Bronchial epithelial cell (primary cell): ENCODE measurements at regions not wholly inside any gene's neighbourhood (a gene's known extent, or its start where the extent isn't known, plus 50 kb on each side); places are given as distances from the start of the nearest gene placed in this dataset.
A peak's percentile ranks its signal among the peaks of the same experiment; 100 is the strongest.

Experiments used
- DNase-seq: peaks from one replicate; pipeline ENCODE4 v3.0.0-alpha.2; 2010; ENCODE audit warnings: low read depth
- FAIRE-seq: peaks from 2 replicates; lab custom pipeline; 2011; peaks lifted over from hg19 to GRCh38; lab: Jason Lieb, UNC
- H3K27me3 ChIP-seq: 2 replicates; pipeline ENCODE4 v1.5.1; 2011; ENCODE audit warnings: low read length; ENCODE audit not compliant: control insufficient read depth, insufficient read depth
- H3K36me3 ChIP-seq: 2 replicates; pipeline ENCODE4 v1.5.1; 2011; ENCODE audit warnings: low read length; ENCODE audit not compliant: control insufficient read depth, insufficient read depth
- H3K4me3 ChIP-seq: 2 replicates; pipeline ENCODE4 v1.5.1; 2011; ENCODE audit warnings: mild to moderate bottlenecking, low read depth, low read length, control low read depth
- TF ChIP-seq, protein P1 (sequence below): IDR thresholded peaks from 2 replicates; pipeline ENCODE4 v1.5.1; 2011; ENCODE audit warnings: mild to moderate bottlenecking, moderate library complexity, low read length, control low read depth, inconsistent platforms; ENCODE audit not compliant: insufficient read depth, severe bottlenecking

DNA sequence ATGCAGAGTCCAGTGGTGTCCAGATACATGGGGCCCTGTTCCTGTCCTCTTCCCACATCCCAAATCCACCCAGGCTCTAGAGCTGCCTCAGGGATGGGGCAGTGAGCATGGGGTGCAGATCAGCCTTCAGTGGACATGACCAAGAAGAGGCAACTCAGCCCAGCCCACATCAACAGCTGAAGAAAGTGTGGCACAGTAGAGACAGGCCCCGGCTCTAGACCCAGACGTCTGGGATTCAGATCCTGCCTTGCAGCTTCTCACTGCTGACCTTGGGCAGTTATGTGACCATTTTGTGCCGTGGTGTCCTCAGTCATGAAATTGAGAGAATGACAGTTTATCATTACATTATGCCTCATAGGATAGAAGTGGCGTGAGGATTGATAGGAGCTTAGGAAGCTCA is 54.6 kb upstream of the CST7 start:
- no peaks in the 10 kb centered on the region for H3K36me3 ChIP-seq
- H3K4me3 ChIP-seq: no peak overlapping the region
- TF ChIP-seq, protein P1, sequence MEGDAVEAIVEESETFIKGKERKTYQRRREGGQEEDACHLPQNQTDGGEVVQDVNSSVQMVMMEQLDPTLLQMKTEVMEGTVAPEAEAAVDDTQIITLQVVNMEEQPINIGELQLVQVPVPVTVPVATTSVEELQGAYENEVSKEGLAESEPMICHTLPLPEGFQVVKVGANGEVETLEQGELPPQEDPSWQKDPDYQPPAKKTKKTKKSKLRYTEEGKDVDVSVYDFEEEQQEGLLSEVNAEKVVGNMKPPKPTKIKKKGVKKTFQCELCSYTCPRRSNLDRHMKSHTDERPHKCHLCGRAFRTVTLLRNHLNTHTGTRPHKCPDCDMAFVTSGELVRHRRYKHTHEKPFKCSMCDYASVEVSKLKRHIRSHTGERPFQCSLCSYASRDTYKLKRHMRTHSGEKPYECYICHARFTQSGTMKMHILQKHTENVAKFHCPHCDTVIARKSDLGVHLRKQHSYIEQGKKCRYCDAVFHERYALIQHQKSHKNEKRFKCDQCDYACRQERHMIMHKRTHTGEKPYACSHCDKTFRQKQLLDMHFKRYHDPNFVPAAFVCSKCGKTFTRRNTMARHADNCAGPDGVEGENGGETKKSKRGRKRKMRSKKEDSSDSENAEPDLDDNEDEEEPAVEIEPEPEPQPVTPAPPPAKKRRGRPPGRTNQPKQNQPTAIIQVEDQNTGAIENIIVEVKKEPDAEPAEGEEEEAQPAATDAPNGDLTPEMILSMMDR: no peak
- no peaks in the 10 kb centered on the region for H3K27me3 ChIP-seq
- no peak for FAIRE-seq
- DNase-seq: no peak

DNA sequence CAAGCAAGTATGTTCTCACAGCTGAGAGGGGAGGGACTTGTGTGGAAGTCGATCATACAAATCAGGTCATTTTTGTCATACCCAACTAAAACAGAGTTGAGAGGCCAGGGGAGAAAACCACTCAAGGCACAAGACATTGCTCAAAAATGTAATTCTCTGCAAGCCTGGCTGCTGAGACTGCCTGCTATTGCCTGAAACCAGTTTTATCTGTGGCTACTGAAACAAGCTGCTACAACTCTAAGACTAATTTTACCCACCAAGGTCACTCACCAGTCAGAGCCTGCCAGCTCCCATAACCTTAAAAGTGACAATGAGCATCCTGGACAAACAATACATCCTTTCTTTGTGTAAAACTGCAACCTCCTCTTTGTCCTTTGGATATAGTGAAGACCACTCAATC is 54.1 kb upstream of the CST7 start:
- FAIRE-seq (no peak), DNase-seq (no peak)
- H3K27me3 ChIP-seq: no peaks in the 10 kb centered on the region
- no peak overlapping the region for H3K4me3 ChIP-seq
- H3K36me3 ChIP-seq: no peaks in the 10 kb centered on the region
- TF ChIP-seq, protein P1: no peak

GRCh38 chr20:24895431-24895830 is 53.6 kb upstream of the CST7 start:
- DNase-seq (no peak), FAIRE-seq (no peak)
- no peak overlapping the region for H3K4me3 ChIP-seq
- TF ChIP-seq, protein P1: no peak
- no peaks in the 10 kb centered on the region for H3K27me3 ChIP-seq
- H3K36me3 ChIP-seq: no peaks in the 10 kb centered on the region

DNA sequence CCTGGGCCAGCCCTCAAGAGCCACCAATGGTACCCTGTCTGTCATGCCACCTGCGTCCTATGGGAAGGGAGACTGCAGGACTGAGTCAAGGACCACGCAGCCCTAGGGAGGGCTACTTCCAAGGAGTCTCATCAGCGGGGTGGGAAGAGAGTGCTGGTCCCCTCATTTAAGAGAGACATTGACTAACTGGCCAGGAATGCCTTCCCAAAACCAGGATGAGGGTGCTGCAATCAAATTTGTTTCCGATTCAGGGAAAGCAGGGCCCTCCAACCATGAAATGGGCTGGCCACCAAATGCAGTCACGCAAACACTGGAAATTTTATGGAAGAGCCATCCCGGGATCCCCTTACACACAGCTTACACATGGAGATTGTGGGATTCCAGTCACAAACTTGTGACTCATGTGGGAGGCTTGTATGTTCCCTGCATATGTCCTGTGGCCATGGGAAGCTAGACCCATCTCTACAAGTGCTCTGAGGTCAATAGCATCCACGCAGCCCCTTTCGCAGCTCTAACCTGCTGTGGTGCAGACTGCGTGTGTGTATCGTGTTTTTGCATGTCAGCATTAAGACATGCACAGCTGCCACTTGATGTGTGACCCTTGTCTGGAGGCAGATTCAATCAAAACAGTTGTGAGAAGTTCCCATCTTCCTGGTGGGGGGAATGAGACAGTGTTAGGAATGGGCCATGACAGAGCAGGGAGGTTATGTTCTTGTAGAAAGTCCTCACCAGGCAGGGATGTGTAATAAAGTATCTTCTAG is 53.0 kb upstream of the CST7 start:
- FAIRE-seq: peak; percentile 75
- DNase-seq: no peak
- TF ChIP-seq, protein P1: no peak
- Histone ChIP-seq H3K4me3 (no peak overlapping the region), H3K27me3 (no peaks in the 10 kb centered on the region), H3K36me3 (no peaks in the 10 kb centered on the region)

DNA sequence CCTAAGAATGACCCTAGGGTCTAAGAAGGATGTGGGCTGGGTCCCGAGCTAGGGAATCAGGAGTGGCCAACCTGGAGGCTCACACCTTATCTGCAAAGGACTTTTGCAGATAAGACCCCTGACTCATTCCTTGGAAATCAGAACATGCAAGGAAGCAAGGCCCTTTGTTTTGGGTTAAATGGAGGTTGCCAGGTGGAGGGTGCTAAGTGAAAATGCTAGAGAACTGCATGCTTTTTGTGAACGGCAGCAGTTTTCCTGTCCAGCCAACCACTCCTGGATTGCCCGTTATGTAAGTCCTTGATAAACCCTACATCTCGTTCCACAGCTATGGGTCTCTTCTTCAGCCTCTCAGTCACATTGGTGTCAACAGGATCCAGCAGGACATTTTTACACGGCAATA is 52.1 kb upstream of the CST7 start:
- TF ChIP-seq, protein P1: no peak
- no peak for DNase-seq
- Histone ChIP-seq H3K27me3 (no peaks in the 10 kb centered on the region), H3K36me3 (no peaks in the 10 kb centered on the region), H3K4me3 (no peak overlapping the region)
- no peak for FAIRE-seq

DNA sequence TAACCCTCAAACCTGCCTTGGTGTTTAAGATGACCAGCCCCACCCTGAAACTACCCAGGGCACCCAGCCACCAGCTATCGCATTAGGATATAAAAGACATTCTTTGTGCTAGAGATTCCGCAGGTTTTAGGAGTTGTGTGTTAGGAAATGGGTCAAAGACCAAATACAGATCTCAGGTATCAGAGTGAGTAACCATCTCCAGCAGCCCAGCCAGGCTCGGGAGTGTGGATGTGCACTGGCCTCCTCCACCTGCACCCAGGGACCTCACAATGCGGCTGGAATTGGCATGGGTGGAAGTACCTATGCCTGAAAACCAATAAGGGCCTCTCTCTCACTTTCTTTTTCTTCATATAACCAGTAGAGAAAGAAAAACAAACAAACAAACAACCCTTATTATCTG is 51.1 kb upstream of the CST7 start:
- no peak overlapping the region for H3K4me3 ChIP-seq
- no peaks in the 10 kb centered on the region for H3K27me3 ChIP-seq
- TF ChIP-seq, protein P1: no peak
- FAIRE-seq: no peak
- H3K36me3 ChIP-seq: no peaks in the 10 kb centered on the region
- DNase-seq: no peak
